ENCODE measurements at regions not wholly inside any gene's neighbourhood (a gene's known extent, or its start where the extent isn't known, plus 50 kb on each side); places are given as distances from the start of the nearest gene placed in this dataset.

DNA sequence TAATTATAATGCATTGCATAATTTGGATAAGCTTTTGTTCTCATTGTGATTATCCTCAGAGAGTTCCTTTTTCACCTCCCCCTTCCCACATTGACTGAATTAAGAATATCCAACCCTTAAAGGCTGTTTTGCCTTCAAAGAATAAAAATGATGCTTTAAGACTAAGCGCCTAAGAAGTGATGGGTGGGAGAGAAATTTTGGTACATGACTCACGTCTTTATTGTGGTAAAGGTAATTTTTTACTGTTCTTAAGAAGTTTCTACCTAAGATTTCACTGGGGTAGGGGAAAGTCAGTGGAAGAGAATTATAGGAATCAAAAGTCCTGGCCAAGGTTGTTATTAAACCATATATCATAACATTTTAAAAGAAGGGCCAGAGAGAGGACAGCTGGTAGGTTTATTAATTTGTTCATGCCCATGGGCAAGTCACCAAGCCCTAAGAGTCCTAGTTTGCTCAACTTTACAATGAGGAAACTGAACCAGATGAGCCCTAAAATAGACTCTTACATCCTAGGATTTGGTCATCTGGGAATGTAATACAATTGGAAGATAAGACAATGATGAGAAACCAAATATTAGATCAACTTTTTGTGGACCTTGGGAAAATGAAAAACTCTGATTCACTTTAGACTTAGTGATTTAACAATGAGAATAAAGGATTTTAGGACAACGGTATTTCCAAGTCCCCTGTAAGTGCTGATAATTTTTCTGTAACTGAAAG lies 101.1 kb upstream of the RASGRP1 start:
- 90% methylated on average over 1 of the region's 3 CpGs for WGBS (ENCODE audit: insufficient coverage)
- H3K27ac ChIP-seq (ENCODE audit: insufficient read depth in 1 of 2, low read depth in 1 of 2, low read length in 2 of 2, poor library complexity in 1 of 2, severe bottlenecking in 2 of 2), result no peak overlapping the region
- no peaks in the 10 kb centered on the region for H3K36me3 ChIP-seq (ENCODE audit: control insufficient read depth in 4 of 4, insufficient read depth in 4 of 4, low read length in 3 of 4)
- ChIA-PET CTCF (interaction anchor here (0.6 to 1.5 kb wide), 2 partner anchors 106 to 420 kb away, joined by 3 to 4 read pairs; no protein-coding TSS in a partner anchor), POLR2A (no interaction called here)
- no peak overlapping the region for H3K4me3 ChIP-seq (ENCODE audit: control insufficient read depth in 1 of 7, extremely low read depth in 1 of 7, insufficient read depth in 4 of 7, low read depth in 2 of 7, low read length in 6 of 7)
- no peak for DNase-seq
- no peaks in the 10 kb centered on the region for H3K9me3 ChIP-seq (ENCODE audit: control extremely low read depth in 1 of 5, control insufficient read depth in 4 of 5, insufficient read depth in 2 of 5, low read depth in 1 of 5, low read length in 4 of 5)
- H3K27me3 ChIP-seq (replicated peaks in 2 of 5; ENCODE audit: control insufficient read depth in 4 of 5, insufficient read depth in 5 of 5, low read length in 4 of 5), result peaks cover 0 to 2% (median 0%) of the 10 kb centered on the region in 5 experiments
- peaks cover 21 to 35% (median 32%) of the 10 kb centered on the region in 4 experiments for H3K4me1 ChIP-seq (ENCODE audit: control extremely low read depth in 1 of 4, control insufficient read depth in 4 of 4, insufficient read depth in 4 of 4, low read length in 3 of 4)

DNA sequence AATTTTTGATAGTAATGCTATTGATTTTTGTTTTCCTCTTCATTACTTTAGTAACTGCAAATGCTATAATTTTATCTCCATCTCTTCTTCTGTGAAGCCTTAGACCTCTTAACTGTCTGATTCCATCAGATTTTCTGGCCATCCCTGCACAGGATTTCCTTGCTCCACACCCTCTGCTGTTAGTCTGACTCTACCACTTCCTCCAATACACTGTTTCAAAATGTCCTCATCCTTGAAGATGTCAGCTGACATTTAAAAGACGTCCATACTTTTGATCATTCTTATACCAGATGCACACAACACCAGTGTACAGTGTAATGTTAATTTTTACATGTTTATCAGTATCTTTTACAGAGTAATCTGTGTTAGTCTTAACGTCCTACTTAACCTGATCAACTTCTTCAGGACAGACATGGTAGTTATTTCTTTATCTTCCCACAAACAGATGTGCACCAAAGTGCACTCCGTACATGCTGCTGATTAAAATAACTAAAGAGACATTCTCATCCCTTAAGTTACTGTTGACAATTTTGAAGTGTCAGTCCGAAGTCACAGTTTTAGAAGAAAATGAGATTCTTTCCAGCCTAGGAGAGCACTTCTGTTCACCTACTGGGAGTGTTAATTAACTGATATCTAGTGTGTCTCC lies 102.4 kb upstream of the RASGRP1 start:
- CTCF ChIA-PET, result interaction anchor here (1.1 kb wide), 1 partner anchor 14 kb away, joined by 4 read pairs; no protein-coding TSS in a partner anchor
- Histone ChIP-seq H3K4me1 (ENCODE audit: control extremely low read depth in 1 of 4, control insufficient read depth in 4 of 4, insufficient read depth in 4 of 4, low read length in 3 of 4) (peaks cover 21 to 42% (median 33%) of the 10 kb centered on the region in 4 experiments), H3K27me3 (replicated peaks in 2 of 5; ENCODE audit: control insufficient read depth in 4 of 5, insufficient read depth in 5 of 5, low read length in 4 of 5) (peaks cover 0 to 2% (median 0%) of the 10 kb centered on the region in 5 experiments), H3K4me3 (ENCODE audit: control insufficient read depth in 1 of 7, extremely low read depth in 1 of 7, insufficient read depth in 4 of 7, low read depth in 2 of 7, low read length in 6 of 7) (peak overlapping the region in 1 of 7 experiments; percentile 40), H3K36me3 (ENCODE audit: control insufficient read depth in 4 of 4, insufficient read depth in 4 of 4, low read length in 3 of 4) (no peaks in the 10 kb centered on the region), H3K27ac (ENCODE audit: insufficient read depth in 1 of 2, low read depth in 1 of 2, low read length in 2 of 2, poor library complexity in 1 of 2, severe bottlenecking in 2 of 2) (no peak overlapping the region), H3K9me3 (ENCODE audit: control extremely low read depth in 1 of 5, control insufficient read depth in 4 of 5, insufficient read depth in 2 of 5, low read depth in 1 of 5, low read length in 4 of 5) (no peaks in the 10 kb centered on the region)
- DNase-seq, result peak in 1 of 3 donors; percentile 70
- 0% methylated on average over 2 of the region's 4 CpGs for WGBS (ENCODE audit: insufficient coverage)
- POLR2A ChIA-PET, result no interaction called here

DNA sequence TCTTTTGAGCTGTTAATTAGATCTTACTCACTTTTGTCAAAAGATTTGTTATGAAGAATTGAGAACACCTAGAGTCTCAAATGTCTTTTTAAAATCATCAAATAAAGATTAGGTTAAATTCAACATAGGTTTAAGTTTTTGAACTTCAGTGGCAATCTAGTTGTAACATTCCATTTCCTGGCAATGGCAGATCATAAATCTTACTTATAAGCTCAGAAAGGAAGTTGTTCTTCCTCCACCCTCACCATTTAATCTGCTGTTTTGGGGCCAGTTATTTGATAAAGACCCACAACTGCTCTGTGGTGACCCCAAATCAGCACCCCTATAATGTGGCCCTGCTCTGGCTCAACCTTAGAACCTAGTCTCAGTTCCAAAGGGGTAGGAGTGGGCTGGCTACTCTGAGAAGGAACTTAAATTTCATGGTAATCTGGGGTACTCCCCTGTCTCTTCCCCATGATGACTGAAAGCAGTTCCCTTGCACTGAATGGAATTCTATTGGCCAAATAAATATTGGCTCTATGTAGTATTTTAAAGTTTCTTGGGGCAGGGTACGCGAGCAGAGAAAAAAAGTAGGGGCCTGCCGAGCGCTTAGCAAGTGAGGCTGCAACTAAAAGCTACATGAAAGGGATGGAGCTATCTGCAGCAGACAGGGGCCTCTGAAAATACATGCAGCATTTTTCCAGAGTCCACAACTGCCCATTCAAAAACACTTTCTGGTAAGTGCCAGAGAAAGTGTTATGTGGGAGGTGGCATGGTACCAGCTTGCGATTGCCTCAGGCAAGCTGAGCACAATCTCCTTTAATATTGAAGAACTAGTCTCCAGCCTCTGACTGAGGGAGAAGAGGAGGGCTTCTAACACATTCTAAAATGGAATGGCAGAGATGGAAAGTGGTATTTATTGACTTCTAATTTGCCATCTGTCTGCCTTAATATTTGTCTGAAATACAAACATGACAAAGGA lies 103.6 kb upstream of the RASGRP1 start:
- no peaks in the 10 kb centered on the region for H3K9me3 ChIP-seq (ENCODE audit: control extremely low read depth in 1 of 5, control insufficient read depth in 4 of 5, insufficient read depth in 2 of 5, low read depth in 1 of 5, low read length in 4 of 5)
- peaks cover 21 to 44% (median 33%) of the 10 kb centered on the region in 4 experiments for H3K4me1 ChIP-seq (ENCODE audit: control extremely low read depth in 1 of 4, control insufficient read depth in 4 of 4, insufficient read depth in 4 of 4, low read length in 3 of 4)
- peaks cover 0 to 2% (median 0%) of the 10 kb centered on the region in 5 experiments for H3K27me3 ChIP-seq (replicated peaks in 2 of 5; ENCODE audit: control insufficient read depth in 4 of 5, insufficient read depth in 5 of 5, low read length in 4 of 5)
- H3K36me3 ChIP-seq (ENCODE audit: control insufficient read depth in 4 of 4, insufficient read depth in 4 of 4, low read length in 3 of 4), result no peaks in the 10 kb centered on the region
- WGBS (ENCODE audit: insufficient coverage), result 58% methylated on average over 4 of the region's 5 CpGs
- H3K27ac ChIP-seq (ENCODE audit: insufficient read depth in 1 of 2, low read depth in 1 of 2, low read length in 2 of 2, poor library complexity in 1 of 2, severe bottlenecking in 2 of 2), result no peak overlapping the region
- POLR2A ChIA-PET, result interaction anchor here (0.6 kb wide), 2 partner anchors 24 to 28 kb away, joined by 3 read pairs; no protein-coding TSS in a partner anchor
- CTCF ChIA-PET, result interaction anchor here (0.8 to 2.5 kb wide), 8 partner anchors 10 to 228 kb away, joined by 3 to 10 read pairs (median 4); no protein-coding TSS in a partner anchor
- peak overlapping the region in 3 of 7 experiments; percentile 21 to 57 (median 40) for H3K4me3 ChIP-seq (ENCODE audit: control insufficient read depth in 1 of 7, extremely low read depth in 1 of 7, insufficient read depth in 4 of 7, low read depth in 2 of 7, low read length in 6 of 7)
- peak; percentile 41 to 83 (median 68) for DNase-seq

DNA sequence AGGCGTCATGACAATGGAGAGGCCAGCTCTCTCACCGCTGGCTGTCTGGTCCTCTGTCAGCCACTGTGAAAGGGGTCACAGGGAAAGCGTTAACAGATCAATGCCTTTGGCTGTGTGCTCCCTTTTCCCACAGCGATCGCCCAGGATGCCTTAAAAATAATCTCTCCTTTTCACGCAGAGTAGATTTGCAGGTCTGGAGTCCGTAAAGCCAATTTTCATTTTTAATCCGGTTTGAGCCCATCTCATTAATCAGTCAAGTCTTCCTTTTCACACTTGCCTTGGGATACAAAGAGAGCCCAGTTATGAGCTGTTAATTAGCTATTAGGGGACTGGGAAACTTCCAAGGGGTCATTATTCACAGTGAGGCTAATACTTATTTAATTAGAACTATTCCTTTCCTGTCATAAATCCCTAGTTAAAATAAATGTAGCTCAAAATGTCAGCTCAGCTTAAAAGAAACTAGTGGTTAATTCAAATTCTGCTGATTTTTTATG lies 104.3 kb upstream of the RASGRP1 start:
- POLR2A ChIA-PET, result no interaction called here
- DNase-seq, result no peak
- H3K36me3 ChIP-seq (ENCODE audit: control insufficient read depth in 4 of 4, insufficient read depth in 4 of 4, low read length in 3 of 4), result no peaks in the 10 kb centered on the region
- no peak overlapping the region for H3K4me3 ChIP-seq (ENCODE audit: control insufficient read depth in 1 of 7, extremely low read depth in 1 of 7, insufficient read depth in 4 of 7, low read depth in 2 of 7, low read length in 6 of 7)
- WGBS (ENCODE audit: insufficient coverage), result 96% methylated on average over 8 of the region's 8 CpGs
- H3K9me3 ChIP-seq (ENCODE audit: control extremely low read depth in 1 of 5, control insufficient read depth in 4 of 5, insufficient read depth in 2 of 5, low read depth in 1 of 5, low read length in 4 of 5), result no peaks in the 10 kb centered on the region
- H3K27ac ChIP-seq (ENCODE audit: insufficient read depth in 1 of 2, low read depth in 1 of 2, low read length in 2 of 2, poor library complexity in 1 of 2, severe bottlenecking in 2 of 2), result no peak overlapping the region
- CTCF ChIA-PET, result interaction anchor here (0.9 to 2.5 kb wide), 5 partner anchors 14 to 214 kb away, joined by 3 to 10 read pairs (median 4); no protein-coding TSS in a partner anchor
- H3K4me1 ChIP-seq (ENCODE audit: control extremely low read depth in 1 of 4, control insufficient read depth in 4 of 4, insufficient read depth in 4 of 4, low read length in 3 of 4), result peaks cover 21 to 44% (median 33%) of the 10 kb centered on the region in 4 experiments
- peaks cover 0 to 2% (median 0%) of the 10 kb centered on the region in 5 experiments for H3K27me3 ChIP-seq (replicated peaks in 2 of 5; ENCODE audit: control insufficient read depth in 4 of 5, insufficient read depth in 5 of 5, low read length in 4 of 5)

DNA sequence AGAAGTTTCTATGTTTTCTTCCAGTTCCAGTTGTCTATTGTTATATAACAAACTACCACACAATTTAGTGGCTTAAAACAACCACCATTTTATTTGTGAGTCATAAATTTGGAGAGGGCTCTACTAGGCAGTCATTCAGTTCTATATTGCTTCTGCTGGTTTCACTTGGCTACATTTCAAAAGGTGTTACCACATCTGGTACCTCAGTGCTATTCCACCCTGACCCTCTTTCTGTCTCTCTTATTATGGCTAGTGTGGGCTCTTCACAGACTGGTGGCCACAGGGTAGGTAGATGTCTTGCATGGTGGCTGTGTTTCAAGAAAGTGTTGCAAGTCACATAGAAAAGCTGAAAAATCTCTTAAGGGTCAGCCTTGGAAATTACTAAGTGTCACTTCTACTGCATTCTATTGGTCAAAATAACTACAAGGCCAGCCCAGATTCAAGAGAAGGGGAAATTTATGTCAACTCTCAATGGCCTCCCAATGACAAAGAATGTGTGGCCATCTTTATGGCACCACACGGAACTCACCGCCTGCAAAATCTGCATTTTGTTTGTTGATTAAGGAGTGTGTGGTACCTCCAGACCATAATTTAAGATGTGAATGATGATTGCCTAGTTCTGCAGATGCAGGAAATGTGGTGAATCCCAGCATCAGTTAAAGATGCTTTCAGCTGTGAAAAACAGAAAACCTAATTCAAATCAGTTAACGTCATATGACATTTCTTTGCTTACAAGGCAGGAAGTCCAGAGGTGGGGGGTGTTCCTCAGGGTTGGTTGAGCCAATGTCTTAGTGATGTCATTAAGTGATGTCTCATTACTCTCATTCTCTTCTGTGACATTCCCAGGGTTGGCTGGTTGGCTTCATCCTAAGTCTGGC lies 105.8 kb upstream of the RASGRP1 start:
- no peaks in the 10 kb centered on the region for H3K9me3 ChIP-seq (ENCODE audit: control extremely low read depth in 1 of 5, control insufficient read depth in 4 of 5, insufficient read depth in 2 of 5, low read depth in 1 of 5, low read length in 4 of 5)
- no peaks in the 10 kb centered on the region for H3K36me3 ChIP-seq (ENCODE audit: control insufficient read depth in 4 of 4, insufficient read depth in 4 of 4, low read length in 3 of 4)
- H3K4me3 ChIP-seq (ENCODE audit: control insufficient read depth in 1 of 7, extremely low read depth in 1 of 7, insufficient read depth in 4 of 7, low read depth in 2 of 7, low read length in 6 of 7), result no peak overlapping the region
- peak in 2 of 3 donors; percentile 55 to 69 for DNase-seq
- WGBS (ENCODE audit: insufficient coverage), result 100% methylated on average over 2 of the region's 3 CpGs
- H3K27me3 ChIP-seq (replicated peaks in 2 of 5; ENCODE audit: control insufficient read depth in 4 of 5, insufficient read depth in 5 of 5, low read length in 4 of 5), result peaks cover 0 to 2% (median 0%) of the 10 kb centered on the region in 5 experiments
- peaks cover 23 to 41% (median 33%) of the 10 kb centered on the region in 4 experiments for H3K4me1 ChIP-seq (ENCODE audit: control extremely low read depth in 1 of 4, control insufficient read depth in 4 of 4, insufficient read depth in 4 of 4, low read length in 3 of 4)
- H3K27ac ChIP-seq (ENCODE audit: insufficient read depth in 1 of 2, low read depth in 1 of 2, low read length in 2 of 2, poor library complexity in 1 of 2, severe bottlenecking in 2 of 2), result no peak overlapping the region
- ChIA-PET CTCF (interaction anchor here (1.0 to 2.5 kb wide), 3 partner anchors 9 to 21 kb away, joined by 3 to 10 read pairs (median 4); no protein-coding TSS in a partner anchor), POLR2A (interaction anchor here (0.6 kb wide), 1 partner anchor 107 kb away, joined by 3 read pairs; no protein-coding TSS in a partner anchor)

DNA sequence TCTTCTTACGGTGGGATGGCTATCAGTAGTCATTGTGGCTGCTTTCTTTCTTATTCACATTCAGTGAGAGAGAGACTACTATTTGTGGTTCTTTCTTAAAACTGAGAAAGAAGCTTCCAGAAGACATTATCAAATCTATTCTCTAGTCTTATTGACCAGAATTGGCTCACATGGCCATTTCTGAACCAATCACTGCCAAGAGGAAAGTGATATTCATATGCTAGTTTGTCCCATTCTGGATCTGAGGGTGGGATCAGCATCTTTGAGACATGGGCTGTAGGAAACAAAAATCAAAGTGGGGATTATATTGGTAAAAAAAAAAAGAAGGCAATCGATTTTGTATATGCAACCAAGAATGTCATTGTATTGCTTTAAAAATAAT lies 106.4 kb upstream of the RASGRP1 start:
- ChIA-PET POLR2A (no interaction called here), CTCF (interaction anchor here (3.0 kb wide), 1 partner anchor 13 kb away, joined by 12 read pairs; no protein-coding TSS in a partner anchor)
- Histone ChIP-seq H3K9me3 (ENCODE audit: control extremely low read depth in 1 of 5, control insufficient read depth in 4 of 5, insufficient read depth in 2 of 5, low read depth in 1 of 5, low read length in 4 of 5) (no peaks in the 10 kb centered on the region), H3K27ac (ENCODE audit: insufficient read depth in 1 of 2, low read depth in 1 of 2, low read length in 2 of 2, poor library complexity in 1 of 2, severe bottlenecking in 2 of 2) (no peak overlapping the region), H3K36me3 (ENCODE audit: control insufficient read depth in 4 of 4, insufficient read depth in 4 of 4, low read length in 3 of 4) (no peaks in the 10 kb centered on the region), H3K27me3 (replicated peaks in 2 of 5; ENCODE audit: control insufficient read depth in 4 of 5, insufficient read depth in 5 of 5, low read length in 4 of 5) (peaks cover 0 to 2% (median 0%) of the 10 kb centered on the region in 5 experiments), H3K4me1 (ENCODE audit: control extremely low read depth in 1 of 4, control insufficient read depth in 4 of 4, insufficient read depth in 4 of 4, low read length in 3 of 4) (peaks cover 23 to 41% (median 32%) of the 10 kb centered on the region in 4 experiments), H3K4me3 (ENCODE audit: control insufficient read depth in 1 of 7, extremely low read depth in 1 of 7, insufficient read depth in 4 of 7, low read depth in 2 of 7, low read length in 6 of 7) (no peak overlapping the region)
- WGBS (ENCODE audit: insufficient coverage), result 100% methylated on average over 1 of the region's 2 CpGs
- no peak for DNase-seq
